GM18511 (cell line): ENCODE measurements at regions not wholly inside any gene's neighbourhood (a gene's known extent, or its start where the extent isn't known, plus 50 kb on each side); places are given as distances from the start of the nearest gene placed in this dataset.
A peak's percentile ranks its signal among the peaks of the same experiment; 100 is the strongest.

ENCODE experiments used
- ATAC-seq: cut with Tn5 transposase; IDR thresholded peaks from one replicate; pipeline ENCODE4 v1.9.1; 2021; ENCODE audit warnings: mild to moderate bottlenecking, moderate library complexity; ENCODE audit not compliant: unreplicated experiment

GRCh38 chr4:176898791-176899190 lies 106.1 kb upstream of the VEGFC start:
- no peak for ATAC-seq

DNA sequence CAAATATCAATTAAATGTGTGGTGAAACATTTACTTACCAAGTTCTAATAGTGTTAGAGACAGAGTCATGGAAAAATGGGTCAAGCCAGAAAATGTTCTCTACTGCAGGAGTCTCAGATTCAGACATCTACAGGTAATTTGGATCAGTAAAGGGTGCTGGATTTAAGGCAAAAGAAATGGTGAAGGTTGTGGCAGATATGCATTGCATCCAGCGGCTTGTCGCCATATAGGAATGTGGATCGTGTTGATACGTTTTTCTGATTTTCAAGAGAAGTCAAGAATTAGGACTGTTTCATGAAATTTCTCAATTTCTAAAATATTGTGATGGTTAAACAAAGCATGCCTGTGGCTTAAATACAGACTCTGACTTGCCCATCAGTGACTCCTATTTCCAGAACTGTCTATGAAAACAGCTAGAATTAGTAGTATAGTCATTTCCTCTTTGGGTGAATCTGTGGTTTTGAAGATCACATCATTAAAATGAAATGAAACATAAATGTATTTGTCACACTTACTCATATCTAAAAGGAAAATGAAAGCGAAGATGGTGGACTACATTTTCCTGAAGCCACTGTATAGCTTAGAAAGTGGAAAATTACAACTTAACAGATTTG lies 110.1 kb upstream of the VEGFC start:
- peak; percentile 98 for ATAC-seq

GRCh38 chr4:176906709-176907108 lies 114.0 kb upstream of the VEGFC start:
- ATAC-seq = no peak

- no peak for ATAC-seq
Observed at GRCh38 chr4:176910646-176911045, 117.9 kb upstream of the VEGFC start.

DNA sequence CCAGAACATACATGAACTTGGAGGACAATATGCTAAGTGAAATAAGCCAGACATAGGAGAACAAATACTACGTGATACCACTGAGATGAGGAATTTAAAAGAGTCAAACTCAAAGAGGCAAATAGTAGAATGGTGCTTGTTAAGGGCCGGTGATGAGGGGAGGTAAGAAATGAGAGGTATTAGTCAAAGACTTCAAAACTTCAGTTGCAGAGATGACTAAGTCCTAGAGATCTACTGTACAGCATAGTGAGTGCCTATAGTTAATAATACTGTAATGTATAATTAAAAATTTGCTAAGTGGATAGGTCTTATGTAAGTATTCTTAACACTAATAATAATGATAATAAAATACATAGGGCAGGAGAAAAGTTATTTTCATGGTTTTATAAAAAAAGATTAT lies 126.9 kb upstream of the VEGFC start:
- no peak for ATAC-seq

DNA sequence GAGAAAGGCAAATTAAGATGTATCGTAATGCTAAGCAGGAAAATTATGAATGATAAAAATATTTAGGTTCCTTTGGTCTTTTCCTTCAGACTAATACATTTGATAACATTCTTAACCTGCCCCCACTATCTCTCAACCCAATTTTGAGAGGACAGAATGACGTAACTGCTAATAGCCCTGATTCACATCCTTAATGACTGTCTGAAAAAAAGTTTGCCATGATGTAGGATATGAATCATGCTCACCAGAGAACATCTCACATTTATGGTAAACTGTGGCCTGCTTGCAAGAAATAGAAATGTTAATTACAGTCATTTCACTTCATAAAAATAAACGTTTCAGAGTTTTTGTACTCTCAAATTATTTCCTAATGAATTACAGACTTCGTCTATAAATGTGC lies 128.0 kb upstream of the VEGFC start:
- ATAC-seq = no peak

GRCh38 chr4:176921256-176921655 lies 128.5 kb upstream of the VEGFC start:
- ATAC-seq = no peak

GRCh38 chr4:176924238-176924637 lies 131.5 kb upstream of the VEGFC start:
- no peak for ATAC-seq

GRCh38 chr4:176925962-176926361 lies 133.2 kb upstream of the VEGFC start:
- no peak for ATAC-seq

DNA sequence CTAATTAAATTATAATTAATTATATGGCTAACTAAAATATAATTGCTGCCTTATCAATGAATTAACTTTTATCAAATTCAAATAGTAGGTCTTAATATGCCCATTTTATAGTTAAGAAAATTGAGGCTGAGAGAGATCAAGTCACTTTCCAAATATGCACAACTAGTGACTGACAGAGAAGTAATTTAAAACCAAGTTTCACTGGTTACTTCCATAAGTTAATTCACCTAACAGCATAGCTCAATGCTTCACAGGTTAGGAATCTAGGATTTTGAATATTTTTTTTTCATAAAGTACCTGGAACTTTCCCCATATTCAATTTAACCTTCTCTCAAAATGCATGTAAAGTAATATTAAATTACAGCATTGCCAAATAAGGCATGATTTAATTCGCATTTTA lies 134.4 kb upstream of the VEGFC start:
- no peak for ATAC-seq

DNA sequence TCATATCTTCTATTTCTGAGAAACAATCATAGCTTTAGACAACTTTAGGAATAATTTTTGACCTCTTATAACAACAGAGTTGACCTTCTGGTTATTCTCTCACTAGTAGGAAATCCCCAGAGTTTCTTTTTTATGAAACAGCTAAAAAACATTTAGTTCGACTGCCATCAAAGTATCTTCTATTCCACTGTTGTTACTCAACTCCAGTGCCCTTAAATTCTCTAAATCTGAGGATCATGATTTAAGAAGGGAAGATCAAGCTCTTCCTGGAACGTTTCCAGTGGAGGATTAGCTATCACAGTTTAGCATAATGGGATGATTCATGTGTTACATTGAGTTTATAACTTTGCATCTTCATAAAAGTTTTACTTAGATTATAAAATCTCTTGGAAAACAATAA lies 134.9 kb upstream of the VEGFC start:
- ATAC-seq = no peak

GRCh38 chr4:176939445-176939844 lies 146.7 kb upstream of the VEGFC start:
- no peak for ATAC-seq

DNA sequence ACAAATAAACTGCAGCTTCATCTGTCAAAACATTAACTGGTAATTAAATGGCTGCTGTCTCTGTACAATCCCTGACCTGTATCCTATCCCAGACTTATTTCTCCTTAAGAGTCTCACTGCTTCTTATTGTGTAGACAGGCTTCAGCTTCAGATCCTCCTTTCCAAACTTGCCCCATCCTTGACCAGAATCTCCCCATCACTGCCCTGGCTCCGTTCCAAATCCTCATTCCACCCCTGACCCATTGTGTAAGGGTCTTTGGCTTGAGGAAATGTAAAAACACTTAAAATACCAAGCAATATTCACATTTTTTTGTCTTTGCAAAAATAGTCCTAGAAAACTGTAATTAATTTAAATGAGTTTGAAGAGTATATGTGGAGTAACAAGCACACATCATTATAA lies 152.6 kb upstream of the VEGFC start:
- ATAC-seq = no peak

- no peak for ATAC-seq
Observed at GRCh38 chr4:176949029-176949428, 156.3 kb upstream of the VEGFC start.

DNA sequence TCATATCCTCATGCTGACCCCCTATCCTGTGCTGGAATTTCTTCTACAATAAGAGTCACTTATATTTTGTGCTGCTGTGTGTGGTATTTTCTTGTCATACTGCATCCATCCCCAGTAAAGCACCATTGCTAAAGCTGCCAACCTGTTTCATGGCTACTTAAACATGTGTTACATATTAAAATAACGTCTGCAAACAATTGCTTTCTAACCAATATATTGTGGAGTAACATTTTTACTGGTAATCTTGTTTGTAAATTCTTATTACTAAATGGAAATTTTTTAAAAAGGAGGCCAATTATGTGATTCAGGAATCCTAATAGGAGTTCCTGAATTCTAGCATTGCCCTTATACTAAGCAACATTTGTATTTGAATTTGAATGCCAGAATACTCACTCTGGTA lies 160.3 kb upstream of the VEGFC start:
- ATAC-seq = no peak

DNA sequence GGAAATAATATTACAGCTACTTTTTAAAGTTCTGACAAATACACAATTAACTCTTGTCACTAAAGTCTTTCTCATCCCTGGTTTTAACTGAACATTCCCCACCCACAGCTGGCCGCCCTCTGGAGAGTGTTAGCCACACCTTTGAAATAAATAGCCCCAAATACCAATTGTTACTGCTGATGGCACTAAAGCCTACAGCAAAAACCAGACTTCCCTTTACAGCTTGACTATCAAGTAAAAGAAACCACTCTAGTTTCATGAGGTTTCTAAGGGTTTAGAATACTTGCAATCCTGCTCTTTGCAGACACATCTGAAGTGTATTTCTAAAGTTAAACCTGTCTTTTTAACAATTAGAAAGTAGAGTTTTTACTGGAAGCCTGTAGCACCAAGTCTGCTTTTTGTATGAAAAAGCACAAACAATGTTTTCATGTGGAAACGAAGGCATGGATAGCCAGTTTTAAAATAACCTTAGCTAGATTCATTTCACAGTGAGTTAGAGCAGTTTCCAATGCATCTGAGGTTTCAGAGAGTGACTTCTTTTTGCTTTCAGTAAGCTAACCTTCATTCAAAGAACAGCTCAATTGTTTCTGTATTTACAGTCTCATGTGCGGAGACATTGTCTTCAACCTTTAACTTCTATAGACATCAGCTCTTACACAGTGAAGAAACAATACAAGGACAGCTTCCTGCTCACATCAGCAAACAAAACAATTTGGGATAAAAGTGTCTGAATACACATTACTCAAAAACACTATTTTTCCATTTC lies 164.8 kb upstream of the VEGFC start:
- ATAC-seq = no peak

DNA sequence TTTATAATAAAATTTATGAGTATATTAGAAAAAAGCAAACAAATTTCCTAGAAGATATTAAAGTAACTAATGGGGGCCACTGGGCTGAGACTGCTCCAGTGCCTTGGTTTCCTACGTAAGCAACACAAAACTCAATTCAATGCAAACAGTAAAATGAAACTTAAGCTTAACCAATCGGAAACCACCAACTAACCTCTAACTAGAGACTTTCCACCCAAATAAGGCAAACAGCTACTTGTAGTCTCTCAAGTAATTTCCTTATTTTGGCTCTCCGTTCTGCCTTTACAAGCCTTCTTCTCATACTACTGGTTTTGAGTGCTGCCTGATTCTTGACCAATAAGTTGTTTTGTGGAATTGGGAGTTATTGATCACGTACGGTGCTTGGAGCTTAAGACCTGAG lies 167.3 kb upstream of the VEGFC start:
- ATAC-seq = no peak

GRCh38 chr4:176963121-176963520 lies 170.4 kb upstream of the VEGFC start:
- ATAC-seq = no peak

- ATAC-seq = no peak
Observed at GRCh38 chr4:176964116-176964691, 171.5 kb upstream of the VEGFC start.

GRCh38 chr4:176967586-176967985 lies 174.9 kb upstream of the VEGFC start:
- no peak for ATAC-seq

GRCh38 chr4:176968094-176968493 lies 175.4 kb upstream of the VEGFC start:
- no peak for ATAC-seq

GRCh38 chr4:176969011-176969410 lies 176.3 kb upstream of the VEGFC start:
- no peak for ATAC-seq
